ENCODE measurements at regions not wholly inside any gene's neighbourhood (a gene's known extent, or its start where the extent isn't known, plus 50 kb on each side); places are given as distances from the start of the nearest gene placed in this dataset.
A peak's percentile ranks its signal among the peaks of the same experiment; 100 is the strongest.

- POLR2A ChIA-PET, result no interaction called here
- Histone ChIP-seq H3K36me3 (replicated peaks in 1 of 2; ENCODE audit: control insufficient read depth in 1 of 2, insufficient read depth in 2 of 2, low read length in 1 of 2) (no peaks in the 10 kb centered on the region), H3K9ac (no peak overlapping the region), H4K20me1 (ENCODE audit: insufficient read depth) (no peaks in the 10 kb centered on the region), H3K79me2 (ENCODE audit: insufficient read depth) (no peaks in the 10 kb centered on the region), H3K27me3 (ENCODE audit: insufficient read depth) (no peaks in the 10 kb centered on the region), H2AFZ (ENCODE audit: low read depth) (no peak overlapping the region), H3F3A (replicated peaks; ENCODE audit: insufficient read depth) (no peaks in the 10 kb centered on the region), H3K4me2 (no peak overlapping the region), H3K4me3 (ENCODE audit: low read depth in 2 of 2, low read length in 1 of 2) (no peak overlapping the region), H3K27ac (ENCODE audit: low read depth in 2 of 2, low read length in 1 of 2) (no peak overlapping the region), H3K9me3 (no peaks in the 10 kb centered on the region), H3K9me2 (no peaks in the 10 kb centered on the region), H3K4me1 (ENCODE audit: control insufficient read depth in 1 of 2, insufficient read depth in 2 of 2, low read depth in 1 of 2, low read length in 1 of 2) (no peaks in the 10 kb centered on the region)
- DNase-seq, result no peak
- CTCF ChIA-PET, result interaction anchor here (1.2 kb wide), 1 partner anchor 9 kb away, joined by 3 read pairs; no protein-coding TSS in a partner anchor
- WGBS (ENCODE audit: low lambda C conversion rate), result 38% methylated on average over 3 of the region's 3 CpGs
- TF ChIP-seq CHD2 (IDR thresholded peaks at IDR 0.05; ENCODE audit: low read length, partially characterized antibody) (no peak), CTCF (IDR thresholded peaks at IDR 0.05) (no peak), RFX5 (IDR thresholded peaks at IDR 0.05; ENCODE audit: low read length) (peak; percentile 81), TAF1 (IDR thresholded peaks at IDR 0.05; ENCODE audit: borderline replicate concordance, low read depth, low read length) (no peak)
Measured at GRCh38 chr1:95850763-95851162, 616.8 kb downstream of the RWDD3 start.

GRCh38 chr1:95852483-95853070 lies 618.6 kb downstream of the RWDD3 start:
- Histone ChIP-seq H3K4me2 (no peak overlapping the region), H3K4me3 (ENCODE audit: low read depth in 2 of 2, low read length in 1 of 2) (no peak overlapping the region), H3K9me2 (no peaks in the 10 kb centered on the region), H3F3A (replicated peaks; ENCODE audit: insufficient read depth) (no peaks in the 10 kb centered on the region), H3K79me2 (ENCODE audit: insufficient read depth) (no peaks in the 10 kb centered on the region), H4K20me1 (ENCODE audit: insufficient read depth) (no peaks in the 10 kb centered on the region), H3K4me1 (ENCODE audit: control insufficient read depth in 1 of 2, insufficient read depth in 2 of 2, low read depth in 1 of 2, low read length in 1 of 2) (no peaks in the 10 kb centered on the region), H2AFZ (ENCODE audit: low read depth) (no peak overlapping the region), H3K27ac (ENCODE audit: low read depth in 2 of 2, low read length in 1 of 2) (no peak overlapping the region), H3K9me3 (0 out of 2 replicates have a peak, but pooled peaks cover 6% of the 10 kb centered on the region), H3K9ac (no peak overlapping the region), H3K36me3 (replicated peaks in 1 of 2; ENCODE audit: control insufficient read depth in 1 of 2, insufficient read depth in 2 of 2, low read length in 1 of 2) (no peaks in the 10 kb centered on the region), H3K27me3 (ENCODE audit: insufficient read depth) (no peaks in the 10 kb centered on the region)
- no peak for TF ChIP-seq USF1 (IDR thresholded peaks at IDR 0.05; ENCODE audit: borderline replicate concordance, low read depth)
- TF ChIP-seq MAX (IDR thresholded peaks at IDR 0.05; ENCODE audit: low read depth), result no peak
- TF ChIP-seq CTCF (IDR thresholded peaks at IDR 0.05), result no peak
- no peak for TF ChIP-seq GABPA (IDR thresholded peaks at IDR 0.05; ENCODE audit: low read depth)
- TF ChIP-seq RAD21 (IDR thresholded peaks at IDR 0.05; ENCODE audit: low read length), result no peak
- TF ChIP-seq EP300 (IDR thresholded peaks at IDR 0.05; ENCODE audit: borderline replicate concordance in 1 of 2, low read depth in 1 of 2, low read length in 1 of 2), result no peak
- no peak for TF ChIP-seq RXRA (IDR thresholded peaks at IDR 0.05; ENCODE audit: borderline replicate concordance, low read depth)
- DNase-seq, result no peak
- ChIA-PET POLR2A (no interaction called here), CTCF (no interaction called here)
- WGBS (ENCODE audit: low lambda C conversion rate), result 33% methylated on average over 4 of the region's 7 CpGs

All from SK-N-SH (cell line).